HepG2 (cell line): ENCODE measurements at regions not wholly inside any gene's neighbourhood (a gene's known extent, or its start where the extent isn't known, plus 50 kb on each side); places are given as distances from the start of the nearest gene placed in this dataset.

ENCODE experiments used
- ATAC-seq: fragments of 200-7000 bp; cut with Tn5 transposase; 3 replicates; pipeline ENCODE4 v1.9.1; 2020; ENCODE audit warnings: mild to moderate bottlenecking, moderate library complexity
- BruUV-seq: library from RNA; stranded (reverse); fragments of 400-500 nt; replicated peaks from 2 replicates; lab custom pipeline; 2021; lab: Mats Ljungman, UMichigan
- CTCF ChIA-PET: fragments of 300-600 bp; formaldehyde crosslinking; extraction: SDS; loops from one replicate; lab custom pipeline; 2021; ENCODE audit warnings: low total read pairs, inconsistent platforms, low intra/inter-chr PET ratio; lab: Yijun Ruan, JAX
- POLR2A ChIA-PET: fragments of 350-600 bp; sonication (Branson Sonifier 250); formaldehyde crosslinking; loops from one replicate; lab custom pipeline; 2020; ENCODE audit warnings: antibody characterized with exemption, inconsistent platforms; lab: Yijun Ruan, JAX
- DNase-seq: peaks from one replicate; pipeline ENCODE4 v3.0.0-alpha.2; 2015; ENCODE audit warnings: low spot score
- FAIRE-seq: peaks from 3 replicates; lab custom pipeline; 2011; peaks lifted over from hg19 to GRCh38; lab: Jason Lieb, UNC
- H2AFZ ChIP-seq: one replicate; pipeline ENCODE4 v1.6.1; 2011; ENCODE audit warnings: low read length, inconsistent platforms
- H3K27ac ChIP-seq: fragments of 300-600 bp; 3 replicates; pipeline ENCODE4 v1.8.0; 2011; ENCODE audit warnings: mixed run types, mild to moderate bottlenecking, mixed read lengths, low read length, inconsistent platforms; ENCODE audit not compliant: insufficient read depth; ENCODE audit errors: extremely low read length
- H3K27me3 ChIP-seq, 2 experiments: fragments of 200-600 bp in 1 of 2; 2 replicates in 1 of 2; 3 replicates in 1 of 2; pipeline versions ENCODE4 v1.6.0 to v1.8.0; 2011; ENCODE audit warnings: low read length in 2 of 2, mild to moderate bottlenecking in 2 of 2, moderate library complexity in 2 of 2, inconsistent platforms in 1 of 2; ENCODE audit not compliant: insufficient read depth in 2 of 2, control insufficient read depth in 1 of 2
- H3K36me3 ChIP-seq, 2 experiments: fragments of 200-600 bp in 1 of 2; replicated peaks in 1 of 2; 2 replicates in 1 of 2; 3 replicates in 1 of 2; pipeline versions ENCODE4 v1.5.1 to v1.8.0; 2011; ENCODE audit warnings: low read length in 2 of 2, inconsistent platforms in 1 of 2; ENCODE audit not compliant: insufficient read depth in 2 of 2, control insufficient read depth in 1 of 2
- H3K4me1 ChIP-seq: 2 replicates; pipeline ENCODE4 v1.5.1; 2012; ENCODE audit warnings: low read length, inconsistent platforms; ENCODE audit not compliant: insufficient read depth
- H3K4me2 ChIP-seq: 2 replicates; pipeline ENCODE4 v1.6.0; 2011; ENCODE audit warnings: low read depth, low read length, inconsistent platforms
- H3K4me3 ChIP-seq, 3 experiments: fragments of 200-600 bp in 1 of 3; sonication (generic), shearing (Covaris generic) in 1 of 3; replicated peaks in 1 of 3; 2 replicates each; pipeline ENCODE4 v1.5.1; 2011 to 2016; ENCODE audit warnings: low read length in 3 of 3, inconsistent platforms in 2 of 3, low read depth in 2 of 3, mild to moderate bottlenecking in 2 of 3, control low read depth in 1 of 3, mixed read lengths in 1 of 3; ENCODE audit not compliant: insufficient read depth in 1 of 3
- H3K79me2 ChIP-seq: one replicate; pipeline ENCODE4 v1.6.1; 2011; ENCODE audit warnings: low read length, inconsistent platforms; ENCODE audit not compliant: insufficient read depth
- H3K9ac ChIP-seq: 2 replicates; pipeline ENCODE4 v1.6.0; 2011; ENCODE audit warnings: mild to moderate bottlenecking, low read depth, low read length, inconsistent platforms; ENCODE audit not compliant: insufficient read depth
- H3K9me3 ChIP-seq: 2 replicates; pipeline ENCODE4 v1.5.1; 2012; ENCODE audit warnings: mild to moderate bottlenecking, low read length
- H4K20me1 ChIP-seq: 2 replicates; pipeline ENCODE4 v1.6.0; 2011; ENCODE audit warnings: inconsistent platforms, mild to moderate bottlenecking, low read length, moderate library complexity; ENCODE audit not compliant: insufficient read depth
- SMAD3 ChIP-seq: sonication (generic); formaldehyde crosslinking; IDR thresholded peaks from 2 replicates; pipeline ENCODE4 v1.4.0; 2020; ENCODE audit warnings: missing genetic modification reagents
- ZFP37 ChIP-seq: sonication (generic); formaldehyde crosslinking; IDR thresholded peaks from 2 replicates; pipeline ENCODE4 v1.4.0; 2020; ENCODE audit warnings: missing genetic modification reagents, borderline replicate concordance
- WGBS: methylation state at CpG from one replicate; pipeline ENCODE4 v1.1.6; 2017; ENCODE audit warnings: low lambda C conversion rate; 5-methylcytosine and 5-hydroxymethylcytosine counted together
- in situ Hi-C: cut with HindIII; loops from 2 replicates; pipeline ENCODE4 v1.10.0; 2017; ENCODE audit warnings: low pct_unique_long_range_greater_than_20kb; ENCODE audit not compliant: extremely low pct_ligation_motif_present
- intact Hi-C: fragments of 100-400 bp; cut with micrococcal nuclease; formaldehyde crosslinking; loops from one replicate; pipeline ENCODE4 v1.10.0; 2022; ENCODE audit not compliant: unreplicated experiment

DNA sequence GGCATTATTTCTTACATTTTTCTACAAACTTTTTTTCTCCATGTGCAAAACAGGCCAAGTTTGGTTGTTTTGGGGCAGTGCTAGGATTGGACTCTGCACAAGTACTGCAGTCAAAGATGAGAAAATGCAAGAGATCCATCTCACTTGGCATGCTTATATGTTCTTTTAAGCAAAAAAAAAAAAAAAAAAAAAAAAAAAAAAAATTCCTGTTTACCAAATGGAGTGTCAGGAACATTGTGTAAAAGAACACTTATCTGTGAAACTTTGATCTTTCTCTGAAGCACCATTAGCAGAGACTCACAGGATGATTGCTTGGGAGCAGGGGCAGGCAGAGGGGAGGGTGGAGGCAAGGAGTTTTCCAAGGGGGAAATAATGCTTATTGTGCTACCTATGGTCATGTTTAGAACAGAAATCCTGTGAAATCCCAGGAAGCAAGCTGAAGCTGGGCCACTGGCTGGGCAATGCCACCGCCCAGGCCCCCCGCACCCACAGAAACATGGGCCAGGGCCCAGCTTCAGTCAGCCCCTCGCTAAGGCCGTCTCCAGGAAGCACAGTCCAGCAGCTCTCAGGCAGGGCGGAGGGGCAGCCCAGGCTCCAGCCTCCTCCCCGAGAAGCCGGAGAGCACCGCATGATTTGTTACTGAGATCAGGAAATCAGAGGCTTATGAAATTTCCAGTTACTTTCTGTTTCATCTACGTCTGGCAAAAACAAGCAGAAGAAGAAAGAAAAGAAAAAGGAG is 229.4 kb downstream of the ZNF516 start:
- Histone ChIP-seq H3K4me2 (no peak overlapping the region), H3K4me1 (no peaks in the 10 kb centered on the region), H3K36me3 (no peaks in the 10 kb centered on the region), H3K27ac (no peak overlapping the region), H3K27me3 (peaks cover 0 to 37% of the 10 kb centered on the region in 2 experiments; a peak in 4 of 5 replicates), H3K9me3 (no peaks in the 10 kb centered on the region), H2AFZ (no peak overlapping the region), H4K20me1 (0 out of 2 replicates have a peak, but pooled peaks cover 2% of the 10 kb centered on the region), H3K4me3 (no peak overlapping the region), H3K79me2 (no peaks in the 10 kb centered on the region), H3K9ac (no peak overlapping the region)
- FAIRE-seq = no peak
- no TSS peak for BruUV-seq
- TF ChIP-seq SMAD3 (CRISPR knock-in tag) = no peak
- WGBS = 76% methylated on average over 5 of the region's 9 CpGs
- ChIA-PET POLR2A (no interaction called here), CTCF (no interaction called here)
- in situ Hi-C loops (no loop called here), intact Hi-C loops (no loop called here)
- no peak for ATAC-seq
- DNase-seq = no peak

DNA sequence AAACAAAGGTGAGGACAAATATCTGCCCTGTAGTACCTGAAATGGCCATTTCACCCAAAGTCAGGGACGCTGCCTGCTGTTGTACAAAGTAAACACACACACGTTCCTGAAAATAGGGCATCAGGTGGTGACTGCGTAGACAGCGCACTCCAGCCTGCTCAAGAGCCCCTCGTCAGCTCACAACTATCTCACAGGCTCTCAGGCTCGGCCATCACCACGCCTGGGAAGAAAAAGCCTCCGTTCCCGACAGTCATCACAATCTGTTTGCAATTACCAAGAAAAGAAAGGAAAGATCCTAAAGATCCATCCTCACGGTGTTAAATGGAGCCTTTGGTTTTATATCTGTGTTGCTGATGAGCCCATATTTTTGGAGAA is 230.2 kb downstream of the ZNF516 start:
- H3K27me3 ChIP-seq = peaks cover 0 to 37% of the 10 kb centered on the region in 2 experiments; a peak in 4 of 5 replicates
- H4K20me1 ChIP-seq = 0 out of 2 replicates have a peak, but pooled peaks cover 2% of the 10 kb centered on the region
- intact Hi-C loops (no loop called here), in situ Hi-C loops (no loop called here)
- no peak overlapping the region for H3K9ac ChIP-seq
- FAIRE-seq (no peak), ATAC-seq (no peak; the same call in 2 of the 3 replicates), DNase-seq (no peak)
- CTCF ChIA-PET = no interaction called here
- no peak overlapping the region for H3K27ac ChIP-seq
- WGBS = 46% methylated on average over 7 of the region's 10 CpGs
- H3K9me3 ChIP-seq = no peaks in the 10 kb centered on the region
- no peaks in the 10 kb centered on the region for H3K79me2 ChIP-seq
- no peak overlapping the region for H2AFZ ChIP-seq
- BruUV-seq = no TSS peak
- H3K36me3 ChIP-seq = no peaks in the 10 kb centered on the region
- H3K4me1 ChIP-seq = no peaks in the 10 kb centered on the region
- no peak overlapping the region for H3K4me3 ChIP-seq
- no peak for TF ChIP-seq ZFP37
- POLR2A ChIA-PET = no interaction called here
- no peak overlapping the region for H3K4me2 ChIP-seq
